H1 (cell line): ENCODE measurements at regions not wholly inside any gene's neighbourhood (a gene's known extent, or its start where the extent isn't known, plus 50 kb on each side); places are given as distances from the start of the nearest gene placed in this dataset.

Source experiments
- CTCF ChIP-seq, 3 experiments: IDR thresholded peaks; 1 replicate in 2 of 3; 2 replicates in 1 of 3; pipeline versions ENCODE4 v1.5.1 to v1.6.1; 2011; ENCODE audit warnings: low read length in 3 of 3, mild to moderate bottlenecking in 3 of 3, inconsistent platforms in 2 of 3, low read depth in 1 of 3, moderate library complexity in 1 of 3; ENCODE audit not compliant: insufficient read depth in 1 of 3; ENCODE audit errors: control extremely low read depth in 1 of 3
- GABPA ChIP-seq: IDR thresholded peaks from 2 replicates; pipeline ENCODE4 v1.6.1; 2011; ENCODE audit warnings: mild to moderate bottlenecking, low read length, moderate library complexity, borderline replicate concordance; ENCODE audit not compliant: insufficient read depth
- POLR2A ChIP-seq, 2 experiments: IDR thresholded peaks; 1 replicate in 1 of 2; 2 replicates in 1 of 2; pipeline ENCODE4 v1.6.1; 2011; ENCODE audit warnings: low read depth in 2 of 2, low read length in 2 of 2, mild to moderate bottlenecking in 2 of 2; ENCODE audit errors: control extremely low read depth in 1 of 2
- SUZ12 ChIP-seq: fragments of 200-600 bp; sonication (generic); IDR thresholded peaks from 2 replicates; pipeline ENCODE4 v1.6.1; 2012; ENCODE audit warnings: mild to moderate bottlenecking, inconsistent platforms, low read length, moderate library complexity, mixed read lengths
- TAF7 ChIP-seq: optimal IDR thresholded peaks from 2 replicates; pipeline ENCODE3; 2011; ENCODE audit warnings: low read depth, mild to moderate bottlenecking, inconsistent platforms, low read length, moderate library complexity, borderline replicate concordance
- ZNF274 ChIP-seq: IDR thresholded peaks from 2 replicates; pipeline ENCODE4 v1.7.0; 2012; ENCODE audit warnings: low read length, borderline replicate concordance; ENCODE audit errors: extremely low read depth

GRCh38 chr18:75698861-75699260 lies 271.4 kb upstream of the SMIM21 start:
- TF ChIP-seq TAF7 (no peak), ZNF274 (no peak), POLR2A (IDR thresholded peaks at IDR 0.05; ENCODE audit: control extremely low read depth in 1 of 2, low read depth in 2 of 2, low read length in 2 of 2) (no peak), CTCF (IDR thresholded peaks at IDR 0.05; ENCODE audit: control extremely low read depth in 1 of 3, insufficient read depth in 1 of 3, low read depth in 1 of 3, low read length in 3 of 3) (no peak), SUZ12 (no peak), GABPA (no peak)
